Thoracic aorta (tissue), 2 donors: ENCODE measurements at regions not wholly inside any gene's neighbourhood (a gene's known extent, or its start where the extent isn't known, plus 50 kb on each side); places are given as distances from the start of the nearest gene placed in this dataset.

Experiments
- ATAC-seq: fragments of 150-250 bp; one replicate; pipeline ENCODE4 v1.8.0; 2017; ENCODE audit warnings: low read depth; ENCODE audit not compliant: insufficient number of reproducible peaks, low FRiP score
- DNase-seq: peaks from one replicate; pipeline ENCODE4 v3.0.0-alpha.2; 2020; ENCODE audit warnings: low spot score
- H3K27ac ChIP-seq, 2 donors: fragments of 200-600 bp; sonication (generic); 1 replicate in 1 of 2; 2 replicates in 1 of 2; pipeline ENCODE4 v1.5.1; 2016; ENCODE audit warnings: mild to moderate bottlenecking in 2 of 2, moderate library complexity in 2 of 2
- H3K27me3 ChIP-seq: fragments of 200-600 bp; sonication (generic); replicated peaks from 2 replicates; pipeline ENCODE4 v1.6.0; 2016; ENCODE audit warnings: mild to moderate bottlenecking; ENCODE audit not compliant: insufficient read depth
- H3K36me3 ChIP-seq: fragments of 200-600 bp; sonication (generic); one replicate; pipeline ENCODE4 v1.5.1; 2016
- H3K4me1 ChIP-seq, 2 donors: fragments of 200-600 bp; sonication (generic); 1 replicate in 1 of 2; 2 replicates in 1 of 2; pipeline versions ENCODE4 v1.5.1 to v1.6.0; 2016; ENCODE audit warnings: low read depth in 2 of 2, mild to moderate bottlenecking in 1 of 2; ENCODE audit not compliant: control insufficient read depth in 1 of 2
- H3K4me3 ChIP-seq: fragments of 200-600 bp; sonication (generic); 2 replicates; pipeline ENCODE4 v1.5.1; 2016; ENCODE audit warnings: mild to moderate bottlenecking
- H3K9me3 ChIP-seq: fragments of 200-600 bp; sonication (generic); 2 replicates; pipeline ENCODE4 v1.5.1; 2016
- CTCF ChIP-seq: fragments of 200-600 bp; sonication (generic); IDR thresholded peaks from one replicate; pipeline ENCODE4 v1.5.1; 2019; ENCODE audit warnings: antibody characterized with exemption

- TF ChIP-seq CTCF, result peak; percentile 66
Measured at GRCh38 chr18:45275367-45276113, 339.7 kb upstream of the SLC14A2 start.

GRCh38 chr18:45276878-45277277 is 338.4 kb upstream of the SLC14A2 start:
- H3K36me3 ChIP-seq, result no peaks in the 10 kb centered on the region
- H3K4me1 ChIP-seq, result no peaks in the 10 kb centered on the region
- no peak for TF ChIP-seq CTCF
- H3K27ac ChIP-seq, result no peak overlapping the region
- no peaks in the 10 kb centered on the region for H3K27me3 ChIP-seq
- no peak overlapping the region for H3K4me3 ChIP-seq
- DNase-seq (no peak), ATAC-seq (no peak)
- peaks cover 4% of the 10 kb centered on the region for H3K9me3 ChIP-seq

More at GRCh38 chr18:45275367-45276113, 339.7 kb upstream of the SLC14A2 start:
- Histone ChIP-seq H3K4me1 (no peaks in the 10 kb centered on the region), H3K36me3 (no peaks in the 10 kb centered on the region), H3K27ac (no peak overlapping the region), H3K27me3 (no peaks in the 10 kb centered on the region), H3K4me3 (no peak overlapping the region), H3K9me3 (peaks cover 4% of the 10 kb centered on the region)
- no peak for ATAC-seq
- no peak for DNase-seq

GRCh38 chr18:45277908-45278307 is 337.4 kb upstream of the SLC14A2 start:
- ATAC-seq (no peak), DNase-seq (no peak)
- H3K4me1 ChIP-seq, result no peaks in the 10 kb centered on the region
- no peaks in the 10 kb centered on the region for H3K36me3 ChIP-seq
- H3K4me3 ChIP-seq, result no peak overlapping the region
- H3K27me3 ChIP-seq, result no peaks in the 10 kb centered on the region
- peaks cover 4% of the 10 kb centered on the region for H3K9me3 ChIP-seq
- no peak overlapping the region for H3K27ac ChIP-seq
- TF ChIP-seq CTCF, result no peak

- no peak overlapping the region for H3K4me3 ChIP-seq
- no peaks in the 10 kb centered on the region for H3K4me1 ChIP-seq
- no peaks in the 10 kb centered on the region for H3K36me3 ChIP-seq
- no peaks in the 10 kb centered on the region for H3K27me3 ChIP-seq
- no peak for ATAC-seq
- DNase-seq, result no peak
- H3K9me3 ChIP-seq, result no peaks in the 10 kb centered on the region
- H3K27ac ChIP-seq, result no peak overlapping the region
- no peak for TF ChIP-seq CTCF
Measured at GRCh38 chr18:45280481-45281276, 334.6 kb upstream of the SLC14A2 start.

GRCh38 chr18:45282101-45282812 is 333.0 kb upstream of the SLC14A2 start:
- no peak overlapping the region for H3K4me3 ChIP-seq
- no peaks in the 10 kb centered on the region for H3K4me1 ChIP-seq
- H3K9me3 ChIP-seq, result no peaks in the 10 kb centered on the region
- no peak overlapping the region for H3K27ac ChIP-seq
- DNase-seq, result no peak
- no peak for ATAC-seq
- no peak for TF ChIP-seq CTCF
- no peaks in the 10 kb centered on the region for H3K27me3 ChIP-seq
- H3K36me3 ChIP-seq, result no peaks in the 10 kb centered on the region
